ENCODE measurements at regions not wholly inside any gene's neighbourhood (a gene's known extent, or its start where the extent isn't known, plus 50 kb on each side); places are given as distances from the start of the nearest gene placed in this dataset.

GRCh38 chr7:35342786-35343185 lies 88.9 kb upstream of the TBX20 start:
- Histone ChIP-seq H3K4me2 (ENCODE audit: extremely low read depth, insufficient read depth, low read length) (no peak overlapping the region), H2AFZ (ENCODE audit: low read length) (no peak overlapping the region), H4K20me1 (ENCODE audit: control insufficient read depth, extremely low read depth, insufficient read depth, low read length) (no peaks in the 10 kb centered on the region), H3K4me1 (ENCODE audit: control insufficient read depth, extremely low read depth, insufficient read depth, low read length) (no peaks in the 10 kb centered on the region), H3K27me3 (ENCODE audit: control insufficient read depth, insufficient read depth, low read length) (no peaks in the 10 kb centered on the region), H3K4me3 (replicated peaks in 1 of 4; ENCODE audit: control extremely low read depth in 1 of 4, insufficient read depth in 1 of 4, low read depth in 3 of 4, low read length in 4 of 4) (no peak overlapping the region), H3K9ac (ENCODE audit: insufficient read depth, low read length) (no peak overlapping the region), H3K79me2 (ENCODE audit: control insufficient read depth, insufficient read depth, low read length) (no peaks in the 10 kb centered on the region), H3K27ac (ENCODE audit: insufficient read depth, low read length) (no peak overlapping the region), H3K36me3 (ENCODE audit: control insufficient read depth, insufficient read depth, low read length) (no peaks in the 10 kb centered on the region), H3K9me3 (ENCODE audit: control insufficient read depth, insufficient read depth, low read depth, low read length) (no peaks in the 10 kb centered on the region)
- DNase-seq (ENCODE audit: low read depth in 2 of 2) = no peak
- TF ChIP-seq EZH2 (IDR thresholded peaks at IDR 0.05; ENCODE audit: low read length, missing control alignments) (no peak), CTCF (conservative IDR thresholded peaks at IDR 0.05 in 1 of 2, IDR thresholded peaks at IDR 0.05 in 1 of 2; ENCODE audit: low read depth in 1 of 2, low read length in 2 of 2) (no peak)

GRCh38 chr7:35339811-35340210 lies 85.9 kb upstream of the TBX20 start:
- H3K27ac ChIP-seq (ENCODE audit: insufficient read depth, low read length) = no peak overlapping the region
- no peaks in the 10 kb centered on the region for H4K20me1 ChIP-seq (ENCODE audit: control insufficient read depth, extremely low read depth, insufficient read depth, low read length)
- no peaks in the 10 kb centered on the region for H3K27me3 ChIP-seq (ENCODE audit: control insufficient read depth, insufficient read depth, low read length)
- H3K9me3 ChIP-seq (ENCODE audit: control insufficient read depth, insufficient read depth, low read depth, low read length) = no peaks in the 10 kb centered on the region
- no peak overlapping the region for H2AFZ ChIP-seq (ENCODE audit: low read length)
- H3K9ac ChIP-seq (ENCODE audit: insufficient read depth, low read length) = no peak overlapping the region
- no peak overlapping the region for H3K4me2 ChIP-seq (ENCODE audit: extremely low read depth, insufficient read depth, low read length)
- H3K79me2 ChIP-seq (ENCODE audit: control insufficient read depth, insufficient read depth, low read length) = no peaks in the 10 kb centered on the region
- H3K4me1 ChIP-seq (ENCODE audit: control insufficient read depth, extremely low read depth, insufficient read depth, low read length) = no peaks in the 10 kb centered on the region
- TF ChIP-seq EZH2 (IDR thresholded peaks at IDR 0.05; ENCODE audit: low read length, missing control alignments) (no peak), CTCF (conservative IDR thresholded peaks at IDR 0.05 in 1 of 2, IDR thresholded peaks at IDR 0.05 in 1 of 2; ENCODE audit: low read depth in 1 of 2, low read length in 2 of 2) (no peak)
- no peak overlapping the region for H3K4me3 ChIP-seq (replicated peaks in 1 of 4; ENCODE audit: control extremely low read depth in 1 of 4, insufficient read depth in 1 of 4, low read depth in 3 of 4, low read length in 4 of 4)
- DNase-seq (ENCODE audit: low read depth in 2 of 2) = no peak
- H3K36me3 ChIP-seq (ENCODE audit: control insufficient read depth, insufficient read depth, low read length) = no peaks in the 10 kb centered on the region

GRCh38 chr7:35336444-35336843 lies 82.5 kb upstream of the TBX20 start:
- no peaks in the 10 kb centered on the region for H3K4me1 ChIP-seq (ENCODE audit: control insufficient read depth, extremely low read depth, insufficient read depth, low read length)
- no peak overlapping the region for H3K9ac ChIP-seq (ENCODE audit: insufficient read depth, low read length)
- H3K79me2 ChIP-seq (ENCODE audit: control insufficient read depth, insufficient read depth, low read length) = no peaks in the 10 kb centered on the region
- H2AFZ ChIP-seq (ENCODE audit: low read length) = no peak overlapping the region
- no peak overlapping the region for H3K4me2 ChIP-seq (ENCODE audit: extremely low read depth, insufficient read depth, low read length)
- H4K20me1 ChIP-seq (ENCODE audit: control insufficient read depth, extremely low read depth, insufficient read depth, low read length) = no peaks in the 10 kb centered on the region
- TF ChIP-seq CTCF (conservative IDR thresholded peaks at IDR 0.05 in 1 of 2, IDR thresholded peaks at IDR 0.05 in 1 of 2; ENCODE audit: low read depth in 1 of 2, low read length in 2 of 2) (no peak), EZH2 (IDR thresholded peaks at IDR 0.05; ENCODE audit: low read length, missing control alignments) (no peak)
- no peak for DNase-seq (ENCODE audit: low read depth in 2 of 2)
- no peak overlapping the region for H3K27ac ChIP-seq (ENCODE audit: insufficient read depth, low read length)
- H3K4me3 ChIP-seq (replicated peaks in 1 of 4; ENCODE audit: control extremely low read depth in 1 of 4, insufficient read depth in 1 of 4, low read depth in 3 of 4, low read length in 4 of 4) = no peak overlapping the region
- no peaks in the 10 kb centered on the region for H3K9me3 ChIP-seq (ENCODE audit: control insufficient read depth, insufficient read depth, low read depth, low read length)
- no peaks in the 10 kb centered on the region for H3K27me3 ChIP-seq (ENCODE audit: control insufficient read depth, insufficient read depth, low read length)
- H3K36me3 ChIP-seq (ENCODE audit: control insufficient read depth, insufficient read depth, low read length) = no peaks in the 10 kb centered on the region
